Mucosa of descending colon (tissue), 3 donors: ENCODE measurements at regions not wholly inside any gene's neighbourhood (a gene's known extent, or its start where the extent isn't known, plus 50 kb on each side); places are given as distances from the start of the nearest gene placed in this dataset.

ENCODE experiments used
- ATAC-seq: fragments of 200-7000 bp; cut with Tn5 transposase; one replicate; pipeline ENCODE4 v1.9.1; 2020; ENCODE audit warnings: mild to moderate bottlenecking, moderate library complexity
- DNase-seq, 3 donors: peaks; one replicate each; pipeline ENCODE4 v3.0.0-alpha.2; 2020
- H3K36me3 ChIP-seq: fragments of 200-600 bp; one replicate; pipeline ENCODE4 v1.8.0; 2021; ENCODE audit warnings: low read depth, mild to moderate bottlenecking
- H3K4me1 ChIP-seq: fragments of 200-600 bp; one replicate; pipeline ENCODE4 v1.8.0; 2021; ENCODE audit warnings: low read depth, mild to moderate bottlenecking
- H3K4me3 ChIP-seq: fragments of 200-600 bp; one replicate; pipeline ENCODE4 v1.8.0; 2021; ENCODE audit warnings: mild to moderate bottlenecking
- H3K9me3 ChIP-seq: fragments of 200-600 bp; one replicate; pipeline ENCODE4 v1.8.0; 2021; ENCODE audit warnings: mild to moderate bottlenecking
- CTCF ChIP-seq: fragments of 200-600 bp; IDR thresholded peaks from one replicate; pipeline ENCODE4 v1.8.0; 2022; ENCODE audit warnings: antibody characterized with exemption, mild to moderate bottlenecking
- intact Hi-C, 2 donors: fragments of 100-400 bp; cut with DNase I in 1 of 2; cut with micrococcal nuclease in 1 of 2; formaldehyde crosslinking; loops; one replicate each; pipeline versions ENCODE4 v1.11.0 to v1.11.1; 2022; cut with DNase I, micrococcal nuclease
- donor health status: DM: no; HTN: no; CAD: no; lungs with moderate emphysema.
- donor health status: DM: no; HTN: no; CAD: no.
- donor health status: DM: no; HTN: yes; CAD: no.

DNA sequence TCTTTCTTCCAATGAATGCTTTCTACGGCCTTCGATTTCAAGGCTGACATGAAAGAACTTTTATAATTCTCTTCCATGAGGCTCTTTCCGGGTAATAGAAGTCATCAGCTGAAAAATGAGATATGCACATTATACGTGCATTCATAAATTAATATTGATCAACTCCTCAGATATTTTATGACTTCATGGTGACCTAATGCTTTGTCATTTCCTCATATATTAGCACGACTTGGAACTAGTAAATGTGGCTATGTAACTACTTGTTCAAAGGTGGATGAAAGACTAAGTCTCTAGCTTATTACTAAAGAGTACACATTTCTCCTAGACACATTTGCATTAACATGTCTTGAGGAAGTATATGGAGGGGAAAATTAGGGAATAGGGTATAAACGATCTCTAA lies 168.8 kb downstream of the HDGFL1 start:
- Histone ChIP-seq H3K4me1 (no peaks in the 10 kb centered on the region), H3K9me3 (no peaks in the 10 kb centered on the region), H3K4me3 (no peak overlapping the region), H3K36me3 (no peaks in the 10 kb centered on the region)
- intact Hi-C loops = no loop called here
- no peak for DNase-seq
- ATAC-seq = no peak
- no peak for TF ChIP-seq CTCF

GRCh38 chr6:22747571-22747970 lies 178.2 kb downstream of the HDGFL1 start:
- H3K36me3 ChIP-seq = no peaks in the 10 kb centered on the region
- no peak for DNase-seq
- no peak for TF ChIP-seq CTCF
- intact Hi-C loops = no loop called here
- no peak overlapping the region for H3K4me3 ChIP-seq
- H3K9me3 ChIP-seq = no peaks in the 10 kb centered on the region
- no peaks in the 10 kb centered on the region for H3K4me1 ChIP-seq
- ATAC-seq = no peak

GRCh38 chr6:22748681-22749080 lies 179.3 kb downstream of the HDGFL1 start:
- TF ChIP-seq CTCF = no peak
- intact Hi-C loops = no loop called here
- Histone ChIP-seq H3K4me3 (no peak overlapping the region), H3K36me3 (no peaks in the 10 kb centered on the region), H3K9me3 (no peaks in the 10 kb centered on the region), H3K4me1 (no peaks in the 10 kb centered on the region)
- DNase-seq = no peak
- no peak for ATAC-seq

DNA sequence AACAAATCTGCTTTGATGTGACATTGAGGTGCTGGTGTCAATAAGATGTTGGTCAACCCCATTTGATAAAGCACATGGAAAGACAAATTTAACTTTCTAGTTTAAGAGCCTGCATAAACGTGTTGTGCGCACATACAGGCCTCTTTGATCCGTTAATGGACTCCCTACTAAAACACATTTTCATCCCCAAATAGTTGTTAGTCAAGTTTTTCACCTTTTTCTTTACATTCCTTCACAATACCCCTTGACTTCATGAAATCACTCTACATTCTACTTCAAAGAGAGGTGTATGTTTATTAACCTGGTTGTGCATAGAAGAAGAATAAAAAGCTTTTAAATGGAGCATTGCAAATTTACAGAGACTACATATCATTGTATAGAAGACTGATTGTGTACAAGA lies 180.3 kb downstream of the HDGFL1 start:
- ATAC-seq = no peak
- Histone ChIP-seq H3K9me3 (no peaks in the 10 kb centered on the region), H3K36me3 (no peaks in the 10 kb centered on the region), H3K4me1 (no peaks in the 10 kb centered on the region), H3K4me3 (no peak overlapping the region)
- TF ChIP-seq CTCF = no peak
- intact Hi-C loops = no loop called here
- DNase-seq = no peak

GRCh38 chr6:22751223-22751622 lies 181.9 kb downstream of the HDGFL1 start:
- Histone ChIP-seq H3K36me3 (no peaks in the 10 kb centered on the region), H3K9me3 (no peaks in the 10 kb centered on the region), H3K4me1 (no peaks in the 10 kb centered on the region), H3K4me3 (no peak overlapping the region)
- ATAC-seq = no peak
- intact Hi-C loops = no loop called here
- TF ChIP-seq CTCF = no peak
- DNase-seq = no peak

DNA sequence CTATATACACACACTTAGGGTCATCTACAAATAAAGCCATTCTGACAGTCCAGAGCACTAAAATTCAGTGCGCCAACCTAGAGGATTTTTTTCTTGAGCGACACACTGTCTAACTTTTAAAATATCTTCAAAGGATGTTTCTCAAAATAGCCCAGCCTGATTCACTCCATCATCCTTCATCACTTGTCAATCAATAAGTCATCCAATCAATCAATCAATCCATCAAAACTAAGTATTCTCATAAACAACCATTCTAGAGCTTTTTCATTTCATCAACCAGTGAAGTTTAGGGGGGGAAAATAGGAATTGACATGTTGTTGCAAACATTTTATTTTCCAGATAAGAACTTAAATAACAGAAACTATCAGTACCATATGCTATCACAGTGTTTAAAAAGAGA lies 183.2 kb downstream of the HDGFL1 start:
- Histone ChIP-seq H3K9me3 (no peaks in the 10 kb centered on the region), H3K36me3 (no peaks in the 10 kb centered on the region), H3K4me3 (no peak overlapping the region), H3K4me1 (no peaks in the 10 kb centered on the region)
- intact Hi-C loops = no loop called here
- no peak for TF ChIP-seq CTCF
- ATAC-seq (no peak), DNase-seq (no peak)
